A673 (cell line): ENCODE measurements at regions not wholly inside any gene's neighbourhood (a gene's known extent, or its start where the extent isn't known, plus 50 kb on each side); places are given as distances from the start of the nearest gene placed in this dataset.

ENCODE experiments used
- BruUV-seq: library from RNA; stranded (reverse); fragments of 400-500 nt; replicated peaks from 2 replicates; lab custom pipeline; 2021; lab: Mats Ljungman, UMichigan
- CTCF ChIA-PET: fragments of 300-600 bp; sonication (Branson Sonifier 250); formaldehyde crosslinking; loops from one replicate; lab custom pipeline; 2022; ENCODE audit warnings: antibody characterized with exemption; lab: Charles Lee
- POLR2A ChIA-PET: fragments of 300-600 bp; sonication (Branson Sonifier 250); formaldehyde crosslinking; loops from one replicate; lab custom pipeline; 2022; ENCODE audit warnings: antibody characterized with exemption; ENCODE audit not compliant: low non-redundant PET; lab: Charles Lee
- DNase-seq: peaks from one replicate; pipeline ENCODE4 v3.0.0-alpha.2; 2015; ENCODE audit warnings: low spot score
- H3K27ac ChIP-seq: fragments of 200-600 bp; sonication (generic); 2 replicates; pipeline ENCODE4 v1.5.1; 2016; ENCODE audit warnings: mixed run types, low read depth, mild to moderate bottlenecking, mixed read lengths, antibody characterized with exemption, low read length; ENCODE audit not compliant: poor library complexity, severe bottlenecking
- H3K27me3 ChIP-seq: fragments of 200-600 bp; sonication (generic); replicated peaks from 2 replicates; pipeline ENCODE4 v1.6.1; 2017; ENCODE audit warnings: mixed run types, low read depth, mild to moderate bottlenecking, mixed read lengths, antibody characterized with exemption, low read length; ENCODE audit not compliant: insufficient read depth, poor library complexity
- H3K36me3 ChIP-seq: fragments of 200-600 bp; sonication (generic); 2 replicates; pipeline ENCODE4 v1.6.1; 2016; ENCODE audit warnings: mixed run types, mild to moderate bottlenecking, mixed read lengths, antibody characterized with exemption, low read length; ENCODE audit not compliant: insufficient read depth, poor library complexity, severe bottlenecking
- H3K4me1 ChIP-seq: fragments of 200-600 bp; sonication (generic); 2 replicates; pipeline ENCODE4 v1.6.1; 2017; ENCODE audit warnings: mixed run types, mild to moderate bottlenecking, mixed read lengths, antibody characterized with exemption, low read length; ENCODE audit not compliant: insufficient read depth, poor library complexity, severe bottlenecking
- H3K4me3 ChIP-seq: fragments of 200-600 bp; sonication (generic); 2 replicates; pipeline ENCODE4 v1.5.1; 2016; ENCODE audit warnings: low read depth, mixed run types, mild to moderate bottlenecking, mixed read lengths, low read length; ENCODE audit not compliant: poor library complexity, severe bottlenecking
- H3K9me3 ChIP-seq: fragments of 200-600 bp; sonication (generic); 2 replicates; pipeline ENCODE4 v1.6.1; 2016; ENCODE audit warnings: mixed run types, low read depth, mild to moderate bottlenecking, mixed read lengths, antibody characterized with exemption, low read length; ENCODE audit not compliant: poor library complexity, severe bottlenecking
- EZH2 ChIP-seq: fragments of 200-600 bp; sonication (generic); IDR thresholded peaks from 2 replicates; pipeline ENCODE4 v1.6.1; 2017; ENCODE audit warnings: borderline replicate concordance, low read depth, mild to moderate bottlenecking, mixed read lengths, antibody characterized with exemption, low read length; ENCODE audit not compliant: poor library complexity, severe bottlenecking
- intact Hi-C: fragments of 100-400 bp; cut with micrococcal nuclease; formaldehyde crosslinking; loops from one replicate; pipeline ENCODE4 v1.10.0; 2022; ENCODE audit not compliant: unreplicated experiment
- TF ChIP-seq, protein P1 (sequence below): fragments of 300-800, 200-600 bp; sonication (generic); conservative IDR thresholded peaks from 2 replicates; pipeline ENCODE4 v1.5.1; 2017; ENCODE audit warnings: low read depth, mild to moderate bottlenecking, antibody characterized with exemption, low read length, moderate library complexity, mixed read lengths

DNA sequence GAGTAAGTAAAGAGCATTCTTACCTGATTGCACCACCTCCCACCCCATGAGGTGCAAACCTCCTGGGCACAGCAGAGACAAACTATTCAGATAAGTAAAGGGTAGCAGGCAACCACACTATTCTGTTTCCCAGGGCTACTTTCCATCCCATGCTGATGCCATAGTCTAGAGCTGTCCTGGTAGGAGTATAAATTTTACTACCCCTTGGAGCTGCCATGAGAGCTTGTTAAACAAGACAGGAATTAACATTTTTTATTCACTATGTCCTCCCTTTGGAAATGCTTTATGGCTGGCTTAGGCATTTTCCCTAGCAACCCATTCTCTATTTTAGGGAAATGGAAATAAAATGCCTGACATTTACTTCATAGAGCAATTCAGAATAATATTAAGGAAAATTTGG is 324.6 kb upstream of the USP25 start:
- no peaks in the 10 kb centered on the region for H3K9me3 ChIP-seq
- H3K36me3 ChIP-seq: no peaks in the 10 kb centered on the region
- TF ChIP-seq, protein P1, sequence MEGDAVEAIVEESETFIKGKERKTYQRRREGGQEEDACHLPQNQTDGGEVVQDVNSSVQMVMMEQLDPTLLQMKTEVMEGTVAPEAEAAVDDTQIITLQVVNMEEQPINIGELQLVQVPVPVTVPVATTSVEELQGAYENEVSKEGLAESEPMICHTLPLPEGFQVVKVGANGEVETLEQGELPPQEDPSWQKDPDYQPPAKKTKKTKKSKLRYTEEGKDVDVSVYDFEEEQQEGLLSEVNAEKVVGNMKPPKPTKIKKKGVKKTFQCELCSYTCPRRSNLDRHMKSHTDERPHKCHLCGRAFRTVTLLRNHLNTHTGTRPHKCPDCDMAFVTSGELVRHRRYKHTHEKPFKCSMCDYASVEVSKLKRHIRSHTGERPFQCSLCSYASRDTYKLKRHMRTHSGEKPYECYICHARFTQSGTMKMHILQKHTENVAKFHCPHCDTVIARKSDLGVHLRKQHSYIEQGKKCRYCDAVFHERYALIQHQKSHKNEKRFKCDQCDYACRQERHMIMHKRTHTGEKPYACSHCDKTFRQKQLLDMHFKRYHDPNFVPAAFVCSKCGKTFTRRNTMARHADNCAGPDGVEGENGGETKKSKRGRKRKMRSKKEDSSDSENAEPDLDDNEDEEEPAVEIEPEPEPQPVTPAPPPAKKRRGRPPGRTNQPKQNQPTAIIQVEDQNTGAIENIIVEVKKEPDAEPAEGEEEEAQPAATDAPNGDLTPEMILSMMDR: no peak
- TF ChIP-seq EZH2: no peak
- H3K4me3 ChIP-seq: no peak overlapping the region
- no TSS peak for BruUV-seq
- intact Hi-C loops: no loop called here
- no peak overlapping the region for H3K27ac ChIP-seq
- no peak for DNase-seq
- ChIA-PET CTCF (no interaction called here), POLR2A (no interaction called here)
- no peaks in the 10 kb centered on the region for H3K27me3 ChIP-seq
- no peaks in the 10 kb centered on the region for H3K4me1 ChIP-seq

- Histone ChIP-seq H3K4me1 (no peaks in the 10 kb centered on the region), H3K27ac (no peak overlapping the region), H3K27me3 (no peaks in the 10 kb centered on the region), H3K4me3 (no peak overlapping the region), H3K9me3 (no peaks in the 10 kb centered on the region), H3K36me3 (no peaks in the 10 kb centered on the region)
- ChIA-PET CTCF (no interaction called here), POLR2A (no interaction called here)
- BruUV-seq: no TSS peak
- intact Hi-C loops: no loop called here
- TF ChIP-seq, protein P1: no peak
- TF ChIP-seq EZH2: no peak
- no peak for DNase-seq
Observed at GRCh38 chr21:15406791-15407190, 323.0 kb upstream of the USP25 start.

DNA sequence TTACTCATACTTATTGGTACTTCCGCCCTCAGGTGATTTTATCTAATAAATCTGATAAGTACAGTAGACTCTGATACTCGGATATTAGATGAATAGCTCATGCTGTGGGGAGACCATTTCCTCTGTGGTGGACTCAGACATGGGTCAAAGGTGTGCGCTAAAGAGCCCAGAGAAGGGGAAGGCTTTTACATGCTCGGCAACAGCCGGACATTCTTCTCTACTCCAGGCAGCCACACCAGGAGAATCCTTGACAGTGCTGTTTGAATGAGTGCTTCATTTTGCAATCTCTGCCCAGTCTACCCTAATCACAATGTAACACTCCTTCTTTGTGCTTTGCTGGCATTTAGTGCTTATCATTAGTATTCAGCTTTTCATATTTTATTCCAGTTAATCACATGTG is 322.2 kb upstream of the USP25 start:
- no peaks in the 10 kb centered on the region for H3K36me3 ChIP-seq
- intact Hi-C loops: no loop called here
- H3K9me3 ChIP-seq: no peaks in the 10 kb centered on the region
- TF ChIP-seq, protein P1: no peak
- TF ChIP-seq EZH2: no peak
- POLR2A ChIA-PET: no interaction called here
- CTCF ChIA-PET: no interaction called here
- H3K4me3 ChIP-seq: no peak overlapping the region
- BruUV-seq: no TSS peak
- H3K4me1 ChIP-seq: no peaks in the 10 kb centered on the region
- no peaks in the 10 kb centered on the region for H3K27me3 ChIP-seq
- no peak for DNase-seq
- no peak overlapping the region for H3K27ac ChIP-seq
